WI38 (cell line): ENCODE measurements at regions not wholly inside any gene's neighbourhood (a gene's known extent, or its start where the extent isn't known, plus 50 kb on each side); places are given as distances from the start of the nearest gene placed in this dataset.

Source experiments
- H3K4me3 ChIP-seq: 2 replicates; pipeline ENCODE4 v1.5.1; 2011; ENCODE audit warnings: low read depth, mild to moderate bottlenecking, control low read depth, low read length
- TF ChIP-seq, protein P1 (sequence below): IDR thresholded peaks from 2 replicates; pipeline ENCODE4 v1.5.1; 2012; ENCODE audit warnings: low read depth, mild to moderate bottlenecking, control low read depth, low read length

DNA sequence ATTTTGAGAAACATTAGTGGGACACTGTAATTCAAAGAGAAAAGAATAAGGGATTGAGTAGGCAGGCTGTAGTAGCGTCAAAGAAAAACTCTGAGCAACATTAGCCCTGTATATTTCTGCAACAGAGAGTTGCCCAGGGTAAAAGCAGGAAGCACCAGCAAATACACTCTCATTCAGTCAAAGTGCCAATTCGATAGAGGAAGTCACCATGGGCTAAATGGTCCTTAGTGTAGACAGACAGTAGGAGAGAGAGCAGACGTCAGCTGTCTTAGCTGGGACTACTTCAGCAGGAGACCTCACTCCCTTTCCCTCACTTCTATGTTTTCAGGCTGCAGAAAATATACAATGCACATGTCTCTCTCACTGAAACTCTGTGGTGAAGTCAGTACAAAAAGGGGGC lies 2073.8 kb upstream of the TENM3 start:
- TF ChIP-seq, protein P1, sequence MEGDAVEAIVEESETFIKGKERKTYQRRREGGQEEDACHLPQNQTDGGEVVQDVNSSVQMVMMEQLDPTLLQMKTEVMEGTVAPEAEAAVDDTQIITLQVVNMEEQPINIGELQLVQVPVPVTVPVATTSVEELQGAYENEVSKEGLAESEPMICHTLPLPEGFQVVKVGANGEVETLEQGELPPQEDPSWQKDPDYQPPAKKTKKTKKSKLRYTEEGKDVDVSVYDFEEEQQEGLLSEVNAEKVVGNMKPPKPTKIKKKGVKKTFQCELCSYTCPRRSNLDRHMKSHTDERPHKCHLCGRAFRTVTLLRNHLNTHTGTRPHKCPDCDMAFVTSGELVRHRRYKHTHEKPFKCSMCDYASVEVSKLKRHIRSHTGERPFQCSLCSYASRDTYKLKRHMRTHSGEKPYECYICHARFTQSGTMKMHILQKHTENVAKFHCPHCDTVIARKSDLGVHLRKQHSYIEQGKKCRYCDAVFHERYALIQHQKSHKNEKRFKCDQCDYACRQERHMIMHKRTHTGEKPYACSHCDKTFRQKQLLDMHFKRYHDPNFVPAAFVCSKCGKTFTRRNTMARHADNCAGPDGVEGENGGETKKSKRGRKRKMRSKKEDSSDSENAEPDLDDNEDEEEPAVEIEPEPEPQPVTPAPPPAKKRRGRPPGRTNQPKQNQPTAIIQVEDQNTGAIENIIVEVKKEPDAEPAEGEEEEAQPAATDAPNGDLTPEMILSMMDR, result no peak
- no peak overlapping the region for H3K4me3 ChIP-seq

DNA sequence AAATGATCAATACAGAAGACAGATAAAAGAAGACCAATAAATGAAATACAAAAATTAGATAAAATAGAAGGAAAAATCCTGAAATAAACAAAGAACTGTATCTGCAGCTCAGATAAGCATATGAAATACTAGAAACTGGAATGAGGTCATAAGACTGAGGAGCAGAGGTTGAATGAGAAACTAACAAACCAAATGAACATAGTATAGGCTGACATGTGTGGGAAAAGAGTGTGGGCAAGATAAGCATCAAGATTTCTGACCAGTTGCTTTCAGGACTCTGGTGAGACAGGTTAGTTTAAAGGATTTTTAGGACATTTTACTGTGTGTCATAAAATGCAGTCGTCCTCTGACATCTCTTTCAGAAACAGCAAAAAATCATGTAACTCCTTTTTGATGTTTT lies 2073.2 kb upstream of the TENM3 start:
- no peak overlapping the region for H3K4me3 ChIP-seq
- TF ChIP-seq, protein P1, result no peak

DNA sequence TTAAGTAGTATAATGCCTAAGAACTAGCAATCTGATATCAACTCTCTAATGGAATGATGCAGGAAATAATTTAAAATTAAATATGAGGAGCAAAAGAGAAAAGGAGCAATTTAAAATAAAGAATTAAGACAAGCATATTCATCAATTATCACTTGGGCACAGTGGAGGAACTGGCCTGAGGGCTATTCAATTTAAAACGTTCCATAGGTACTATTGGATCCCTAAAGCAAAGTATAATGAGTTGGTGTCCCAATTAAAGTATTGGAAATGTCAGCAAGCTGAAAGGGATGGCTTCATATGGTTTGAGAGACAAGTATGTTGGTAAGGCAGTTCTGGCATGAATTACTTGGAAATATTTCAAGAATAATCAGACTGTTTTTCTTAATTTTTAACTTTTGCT lies 2064.1 kb upstream of the TENM3 start:
- H3K4me3 ChIP-seq, result no peak overlapping the region
- TF ChIP-seq, protein P1, result no peak

DNA sequence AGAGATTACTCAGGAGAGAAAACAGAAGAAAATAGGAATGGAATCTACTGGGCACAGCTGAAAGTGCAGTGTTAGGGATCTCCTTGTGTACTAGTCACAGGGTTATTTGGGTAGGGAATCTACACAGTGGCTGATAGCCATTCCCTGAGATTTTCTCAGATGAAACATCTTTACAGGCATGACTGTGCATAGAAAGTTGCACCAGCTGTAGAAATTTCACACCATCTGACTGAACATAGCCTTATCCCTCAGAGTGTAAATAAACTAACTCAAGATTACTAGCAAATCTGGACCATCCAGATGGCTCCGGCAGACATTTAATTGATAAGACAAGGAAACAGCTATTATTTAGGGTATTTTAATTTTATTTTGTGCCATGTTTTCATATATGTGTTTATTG lies 2053.5 kb upstream of the TENM3 start:
- TF ChIP-seq, protein P1, result no peak
- no peak overlapping the region for H3K4me3 ChIP-seq

DNA sequence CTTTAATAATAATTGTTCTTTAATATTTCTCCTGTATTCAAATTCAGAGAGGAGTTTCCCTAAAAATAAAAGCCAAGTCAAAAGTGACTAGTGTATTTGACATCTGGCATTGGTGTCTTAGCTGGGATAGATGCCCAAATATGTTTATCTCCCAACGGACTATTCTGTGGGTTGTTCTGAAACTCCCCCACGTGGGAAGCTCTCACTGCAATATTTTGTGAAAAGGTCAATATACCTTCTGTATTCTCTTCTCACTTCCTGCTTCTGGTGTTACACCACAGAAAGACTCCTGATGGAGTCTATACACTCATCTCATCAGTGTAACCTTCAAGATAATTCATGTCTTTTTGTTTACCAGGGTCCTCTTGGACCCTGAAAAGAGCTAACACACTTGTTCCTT lies 2052.8 kb upstream of the TENM3 start:
- H3K4me3 ChIP-seq, result no peak overlapping the region
- TF ChIP-seq, protein P1, result no peak

DNA sequence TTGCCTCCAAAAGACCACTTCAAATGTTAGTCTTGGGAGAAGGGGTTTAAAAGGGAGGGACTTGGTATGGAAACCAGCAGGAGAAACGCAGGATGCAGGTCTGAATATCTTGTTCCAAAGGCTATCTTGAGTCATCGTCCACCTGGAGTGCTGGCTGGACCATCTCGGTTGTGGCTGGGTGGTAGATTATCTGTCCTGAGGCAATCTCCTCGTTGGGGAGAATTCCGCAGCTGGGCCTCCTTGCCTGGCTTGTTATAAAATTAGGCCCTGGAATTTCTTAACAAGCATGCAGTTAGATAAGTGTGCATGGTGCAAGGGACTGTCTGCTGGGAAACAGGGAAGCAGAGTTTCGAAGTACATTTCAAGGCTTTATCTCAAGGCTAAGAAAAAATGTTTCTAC lies 2045.7 kb upstream of the TENM3 start:
- TF ChIP-seq, protein P1, result no peak

DNA sequence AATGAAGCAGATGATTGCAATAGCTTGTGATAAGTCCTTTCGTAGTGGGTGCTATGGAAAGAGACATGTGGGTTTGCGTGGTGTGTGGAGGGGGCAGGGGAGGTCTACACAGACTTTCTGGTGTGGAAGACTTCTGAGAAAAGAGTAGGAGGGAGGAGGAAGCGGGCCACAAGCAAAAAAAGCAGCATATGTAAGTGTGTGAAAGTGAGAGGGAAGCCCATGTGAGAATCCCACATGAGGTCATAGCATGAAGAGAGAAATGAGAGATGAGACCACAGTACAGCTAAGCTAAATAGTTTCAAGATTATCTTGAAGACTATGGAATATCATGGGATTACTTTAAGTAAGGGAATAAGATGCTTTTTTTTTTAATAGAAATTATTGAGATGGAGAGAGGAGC lies 2039.9 kb upstream of the TENM3 start:
- no peak overlapping the region for H3K4me3 ChIP-seq
- TF ChIP-seq, protein P1, result no peak

More for the DNA sequence above, 2045.7 kb upstream of the TENM3 start:
- no peak overlapping the region for H3K4me3 ChIP-seq

DNA sequence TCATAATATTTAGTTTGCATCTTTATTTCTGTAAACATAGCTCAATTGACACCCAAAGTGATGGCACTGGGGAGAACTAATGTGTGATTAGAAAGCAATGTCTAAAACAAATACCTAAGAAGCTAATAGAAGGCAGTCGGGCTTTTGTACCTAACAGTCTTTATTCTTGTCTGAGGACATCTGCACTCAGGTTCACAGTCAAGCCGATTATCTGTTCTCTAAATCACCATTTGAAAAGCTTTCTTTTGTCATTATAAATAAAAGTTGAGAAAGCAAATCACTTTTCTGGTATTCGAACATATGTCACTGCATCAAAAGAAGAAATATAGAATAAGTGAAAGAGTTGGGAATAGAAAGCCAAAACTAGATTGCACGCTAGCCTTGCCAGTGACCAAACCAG lies 2037.9 kb upstream of the TENM3 start:
- TF ChIP-seq, protein P1, result no peak
- H3K4me3 ChIP-seq, result no peak overlapping the region
